Mesodermal cell (in vitro differentiated cells): ENCODE measurements at regions not wholly inside any gene's neighbourhood (a gene's known extent, or its start where the extent isn't known, plus 50 kb on each side); places are given as distances from the start of the nearest gene placed in this dataset.
"Not testable (repeated sequence)": the region's sequence is repeated elsewhere in the genome, so short reads cannot be mapped to it uniquely, and the experiment has no call there.

ENCODE experiments used
- H3K27ac ChIP-seq: 2 replicates; pipeline ENCODE4 v1.7.0; 2013; ENCODE audit warnings: mild to moderate bottlenecking, low read depth, low read length, moderate library complexity; ENCODE audit not compliant: severe bottlenecking
- H3K36me3 ChIP-seq: 2 replicates; pipeline ENCODE4 v1.7.1; 2013; ENCODE audit warnings: mild to moderate bottlenecking, low read length, moderate library complexity; ENCODE audit not compliant: control insufficient read depth, insufficient read depth
- H3K4me1 ChIP-seq: one replicate; pipeline ENCODE4 v1.7.1; 2013; ENCODE audit warnings: mild to moderate bottlenecking, low read length; ENCODE audit not compliant: insufficient read depth, control insufficient read depth, poor library complexity, severe bottlenecking
- H3K4me3 ChIP-seq: 2 replicates; pipeline ENCODE4 v1.7.0; 2013; ENCODE audit warnings: low read length, control low read depth, mild to moderate bottlenecking; ENCODE audit not compliant: insufficient read depth, poor library complexity, severe bottlenecking; ENCODE audit errors: extremely low read depth
- H3K9me3 ChIP-seq: 2 replicates; pipeline ENCODE4 v1.7.1; 2013; ENCODE audit warnings: mild to moderate bottlenecking, low read length, moderate library complexity; ENCODE audit not compliant: control insufficient read depth
- WGBS, 2 experiments: methylation state at CpG; one replicate each; pipeline ENCODE4 v1.1.5; 2013; ENCODE audit warnings: missing lambda C conversion rate in 2 of 2; ENCODE audit not compliant: insufficient coverage in 2 of 2; 5-methylcytosine and 5-hydroxymethylcytosine counted together

DNA sequence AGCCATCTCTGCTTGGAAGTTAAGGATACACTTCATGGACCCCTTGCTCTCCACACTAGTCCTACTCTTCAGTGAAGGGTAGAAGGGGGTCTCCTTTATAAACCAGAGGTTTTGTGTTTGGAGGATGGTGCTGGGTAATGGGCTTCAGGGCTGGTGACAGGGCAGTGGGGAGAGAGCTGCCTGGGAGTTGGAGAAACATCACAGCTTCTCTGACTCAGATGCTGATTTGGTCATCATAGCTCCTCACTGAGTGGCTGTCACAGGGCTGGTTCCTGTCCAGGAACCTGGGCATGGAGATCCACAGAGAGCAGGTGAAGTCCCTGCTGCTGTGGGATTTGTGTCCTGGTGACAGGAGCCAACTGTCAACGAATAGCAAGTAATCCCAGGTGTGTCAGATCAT is 333.9 kb upstream of the ATP10A start:
- Histone ChIP-seq H3K27ac (no peak overlapping the region), H3K9me3 (no peaks in the 10 kb centered on the region), H3K4me3 (no peak overlapping the region), H3K36me3 (no peaks in the 10 kb centered on the region), H3K4me1 (no peaks in the 10 kb centered on the region)
- 75% methylated on average over 1 of the region's 1 CpG for WGBS, 2 experiments

DNA sequence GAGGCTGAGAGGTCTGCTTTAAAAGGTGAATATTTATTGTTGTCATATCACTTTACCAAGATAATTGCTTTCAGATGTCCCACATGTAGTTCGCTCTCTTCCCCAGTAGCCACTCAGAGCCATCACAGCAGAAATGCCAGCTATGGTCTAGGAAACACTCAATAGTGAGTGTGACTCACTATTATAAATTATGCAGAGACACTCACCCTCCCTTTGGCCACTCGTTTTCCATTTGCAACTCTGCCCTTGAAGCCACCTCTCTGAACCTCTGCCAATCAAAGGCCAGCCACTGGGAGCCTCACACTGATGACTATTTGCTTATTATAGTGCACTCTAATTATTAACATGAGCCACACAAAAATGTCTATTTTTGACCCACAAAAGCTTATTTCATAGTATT is 328.1 kb upstream of the ATP10A start:
- no peaks in the 10 kb centered on the region for H3K9me3 ChIP-seq
- no peaks in the 10 kb centered on the region for H3K4me1 ChIP-seq
- no peaks in the 10 kb centered on the region for H3K36me3 ChIP-seq
- WGBS, 2 experiments = 20 to 57% methylated on average over 1 of the region's 2 CpGs
- H3K4me3 ChIP-seq = no peak overlapping the region
- H3K27ac ChIP-seq = no peak overlapping the region

DNA sequence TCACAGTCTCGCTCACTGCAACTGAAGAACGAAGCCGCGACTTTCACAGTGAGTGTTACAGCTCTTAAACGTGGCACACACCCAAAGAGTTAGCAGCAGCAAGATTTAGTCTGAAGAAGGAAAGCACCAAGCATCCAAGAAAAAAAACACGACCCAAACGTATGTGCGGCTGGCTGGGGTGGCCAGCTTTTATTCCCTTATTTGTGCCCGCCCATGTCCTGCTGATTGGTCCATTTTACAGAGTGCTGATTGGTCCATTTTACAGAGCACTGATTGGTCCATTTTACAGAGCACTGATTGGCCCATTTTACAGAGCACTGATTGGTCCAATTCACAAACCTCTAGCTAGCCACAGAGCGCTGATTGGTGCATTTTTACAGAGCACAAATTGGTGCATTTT is 323.0 kb upstream of the ATP10A start:
- not testable (repeated sequence) for H3K4me3 ChIP-seq, H3K9me3 ChIP-seq, H3K4me1 ChIP-seq, H3K27ac ChIP-seq, H3K36me3 ChIP-seq
- WGBS, 2 experiments = 88 to 89% methylated on average over 10 of the region's 10 CpGs

DNA sequence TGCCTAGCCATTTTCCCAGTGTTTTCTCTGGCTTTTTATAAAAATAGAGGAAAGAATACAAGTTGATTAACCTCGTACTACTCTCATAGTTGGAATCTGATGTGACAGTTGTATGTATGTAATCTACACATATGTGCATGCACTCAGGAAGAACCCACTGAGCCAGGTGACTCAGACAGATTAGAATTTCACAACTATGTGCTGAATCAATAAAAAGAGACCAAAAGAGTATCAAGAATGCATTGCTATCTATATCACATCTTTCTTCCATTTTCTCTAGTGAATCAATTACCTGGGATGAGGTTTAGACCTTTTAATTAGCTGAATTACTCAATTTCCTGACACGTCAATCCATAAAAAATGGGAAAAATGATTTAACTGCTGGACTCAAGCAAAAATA is 319.3 kb upstream of the ATP10A start:
- H3K4me3 ChIP-seq = no peak overlapping the region
- no peaks in the 10 kb centered on the region for H3K9me3 ChIP-seq
- no CpG with 5 or more reads among the region's 2 CpGs for WGBS, 2 experiments
- H3K4me1 ChIP-seq = no peaks in the 10 kb centered on the region
- H3K27ac ChIP-seq = no peak overlapping the region
- H3K36me3 ChIP-seq = no peaks in the 10 kb centered on the region

DNA sequence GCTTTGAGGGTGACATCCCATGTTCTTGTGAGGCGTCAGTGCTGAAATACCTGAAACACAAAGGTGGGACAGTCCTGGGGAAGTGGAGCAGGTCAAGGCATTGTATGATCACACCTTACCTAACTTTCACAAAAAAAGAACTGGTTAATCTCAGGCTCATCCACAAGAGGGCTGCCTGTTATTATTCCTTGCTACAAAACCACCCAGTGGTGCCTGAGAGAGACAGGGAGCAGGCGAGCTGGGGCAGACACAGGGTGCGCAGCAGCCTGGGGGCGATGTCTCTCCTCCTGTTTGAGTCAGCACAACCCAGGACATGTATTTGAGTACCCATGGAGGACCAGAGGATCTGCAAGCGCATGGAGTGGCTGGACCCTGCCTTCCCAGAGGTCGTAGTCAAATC is 316.8 kb upstream of the ATP10A start:
- no peak overlapping the region for H3K27ac ChIP-seq
- H3K36me3 ChIP-seq = no peaks in the 10 kb centered on the region
- no peaks in the 10 kb centered on the region for H3K4me1 ChIP-seq
- no peaks in the 10 kb centered on the region for H3K9me3 ChIP-seq
- no peak overlapping the region for H3K4me3 ChIP-seq
- 48 to 55% methylated on average over 5 to 6 of the region's 6 CpGs for WGBS, 2 experiments

GRCh38 chr15:26178640-26179220 is 315.6 kb upstream of the ATP10A start:
- Histone ChIP-seq H3K27ac (no peak overlapping the region), H3K4me3 (no peak overlapping the region), H3K9me3 (no peaks in the 10 kb centered on the region), H3K4me1 (no peaks in the 10 kb centered on the region), H3K36me3 (no peaks in the 10 kb centered on the region)
- WGBS, 2 experiments = 74 to 76% methylated on average over 15 to 16 of the region's 19 CpGs

- Histone ChIP-seq H3K4me3 (no peak overlapping the region), H3K9me3 (no peaks in the 10 kb centered on the region), H3K27ac (no peak overlapping the region), H3K4me1 (no peaks in the 10 kb centered on the region), H3K36me3 (no peaks in the 10 kb centered on the region)
- 94 to 96% methylated on average over 4 of the region's 4 CpGs for WGBS, 2 experiments
Measured at GRCh38 chr15:26177816-26178215, 314.7 kb upstream of the ATP10A start.

DNA sequence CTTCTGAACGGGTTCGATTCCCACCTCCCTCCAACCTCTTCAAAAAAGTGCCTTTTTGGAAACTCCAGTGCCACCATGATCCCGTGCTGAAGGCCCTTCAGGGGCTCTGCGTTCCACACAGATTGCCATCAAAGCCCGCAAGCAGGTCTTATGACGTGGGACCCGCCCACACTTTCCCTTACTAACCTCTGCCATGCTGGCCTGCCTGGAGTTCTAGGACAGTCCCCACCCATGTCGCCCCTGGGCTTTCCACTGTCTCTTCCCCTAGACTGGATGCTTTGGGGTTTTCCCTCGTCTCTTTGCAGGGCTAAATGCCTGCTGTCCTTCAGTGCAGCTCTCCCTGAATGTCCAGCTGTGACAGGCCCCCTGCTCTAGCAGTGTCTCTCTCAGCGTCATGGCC is 313.7 kb upstream of the ATP10A start:
- H3K4me3 ChIP-seq = no peak overlapping the region
- WGBS, 2 experiments = 92 to 95% methylated on average over 10 of the region's 10 CpGs
- no peaks in the 10 kb centered on the region for H3K36me3 ChIP-seq
- no peak overlapping the region for H3K27ac ChIP-seq
- H3K4me1 ChIP-seq = no peaks in the 10 kb centered on the region
- H3K9me3 ChIP-seq = no peaks in the 10 kb centered on the region

DNA sequence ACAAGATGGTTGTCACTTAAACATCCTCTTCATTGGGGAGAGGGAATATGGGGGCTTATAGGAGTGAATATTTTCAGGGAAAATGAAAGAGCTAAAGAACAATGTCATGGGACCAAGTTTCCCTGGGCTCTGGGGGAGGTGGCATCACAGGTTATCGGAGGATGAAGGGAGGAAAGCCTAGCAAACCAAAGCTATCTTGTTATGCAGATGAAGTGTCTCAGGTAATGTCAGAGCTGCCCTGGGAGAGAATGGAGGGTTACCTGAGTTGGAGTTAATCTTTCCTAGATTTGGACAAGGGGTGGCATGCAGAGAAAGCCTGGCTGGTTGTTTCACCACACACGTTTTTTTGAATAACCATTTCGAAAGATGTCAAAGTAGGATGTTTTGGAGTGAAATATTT is 308.1 kb upstream of the ATP10A start:
- 71 to 85% methylated on average over 2 to 3 of the region's 3 CpGs for WGBS, 2 experiments
- no peaks in the 10 kb centered on the region for H3K9me3 ChIP-seq
- no peaks in the 10 kb centered on the region for H3K4me1 ChIP-seq
- no peak overlapping the region for H3K27ac ChIP-seq
- H3K36me3 ChIP-seq = no peaks in the 10 kb centered on the region
- no peak overlapping the region for H3K4me3 ChIP-seq

DNA sequence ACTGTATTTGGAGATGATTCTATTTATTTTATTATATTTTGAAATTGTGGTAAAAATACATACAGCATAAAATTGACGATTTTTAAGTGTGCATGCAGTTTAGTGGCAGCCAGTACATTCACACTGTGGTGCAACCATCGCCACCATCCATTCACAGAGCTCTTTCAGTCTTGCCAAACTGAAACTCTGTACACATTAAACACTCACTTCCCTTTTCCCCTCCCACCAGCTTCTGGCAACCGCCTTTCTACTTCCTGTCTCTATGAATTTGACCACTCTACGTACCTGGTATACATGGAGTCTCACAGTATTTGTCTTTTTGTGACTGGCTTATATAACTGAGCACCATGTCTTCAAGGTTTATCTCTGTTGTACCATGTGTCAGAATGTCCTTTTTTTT is 303.3 kb upstream of the ATP10A start:
- WGBS, 2 experiments = 92 to 98% methylated on average over 2 to 3 of the region's 4 CpGs
- no peaks in the 10 kb centered on the region for H3K4me1 ChIP-seq
- H3K27ac ChIP-seq = no peak overlapping the region
- H3K9me3 ChIP-seq = no peaks in the 10 kb centered on the region
- H3K36me3 ChIP-seq = no peaks in the 10 kb centered on the region
- no peak overlapping the region for H3K4me3 ChIP-seq

DNA sequence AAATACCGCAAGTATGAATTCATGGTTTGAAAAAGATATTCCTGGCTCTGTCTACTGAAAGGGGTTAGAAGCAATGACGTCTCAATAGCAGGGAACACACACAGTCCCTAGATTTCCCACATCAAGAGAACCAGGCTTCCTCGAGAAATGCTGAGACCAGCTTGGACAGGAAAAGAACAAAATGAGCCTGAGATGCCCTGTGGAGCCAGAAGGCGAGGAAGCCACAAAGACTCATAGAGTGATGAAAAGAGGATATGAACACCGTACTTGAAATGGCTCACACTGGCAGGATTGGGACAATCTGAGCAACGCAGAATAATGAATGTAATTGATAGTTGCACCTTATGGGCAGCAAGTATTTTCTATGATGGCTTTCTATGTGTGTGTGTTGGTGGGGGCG is 302.4 kb upstream of the ATP10A start:
- Histone ChIP-seq H3K36me3 (no peaks in the 10 kb centered on the region), H3K9me3 (no peaks in the 10 kb centered on the region), H3K27ac (no peak overlapping the region), H3K4me3 (no peak overlapping the region), H3K4me1 (no peaks in the 10 kb centered on the region)
- WGBS, 2 experiments = 92 to 98% methylated on average over 4 to 6 of the region's 7 CpGs
